Kidney (tissue), 13 donors: ENCODE measurements at regions not wholly inside any gene's neighbourhood (a gene's known extent, or its start where the extent isn't known, plus 50 kb on each side); places are given as distances from the start of the nearest gene placed in this dataset.
"Not testable (repeated sequence)": the region's sequence is repeated elsewhere in the genome, so short reads cannot be mapped to it uniquely, and the experiment has no call there.

ENCODE experiments used
- DNase-seq, 5 donors: peaks; one replicate each; pipeline ENCODE4 v3.0.0-alpha.2; 2013 to 2020
- FAIRE-seq: peaks from 2 replicates; lab custom pipeline; 2012; peaks lifted over from hg19 to GRCh38; lab: Jason Lieb, UNC
- H3K27ac ChIP-seq, 2 donors: one replicate each; pipeline ENCODE4 v1.7.0; 2013; ENCODE audit warnings: low read depth in 2 of 2, low read length in 2 of 2, inconsistent platforms in 1 of 2
- H3K27me3 ChIP-seq: one replicate; pipeline ENCODE4 v1.7.1; 2013; ENCODE audit warnings: low read length, inconsistent platforms; ENCODE audit not compliant: control insufficient read depth, insufficient read depth
- H3K36me3 ChIP-seq, 3 donors: one replicate each; pipeline versions ENCODE4 v1.7.0 to v1.7.1; 2013; ENCODE audit warnings: low read length in 3 of 3, control low read depth in 1 of 3, inconsistent platforms in 1 of 3; ENCODE audit not compliant: insufficient read depth in 3 of 3, control insufficient read depth in 2 of 3
- H3K4me1 ChIP-seq, 3 donors: one replicate each; pipeline versions ENCODE4 v1.7.0 to v1.7.1; 2013; ENCODE audit warnings: low read length in 3 of 3, inconsistent platforms in 1 of 3, low read depth in 1 of 3; ENCODE audit not compliant: control insufficient read depth in 2 of 3, insufficient read depth in 2 of 3
- H3K4me3 ChIP-seq, 3 donors: one replicate each; pipeline versions ENCODE4 v1.7.0 to v1.8.1; 2013; ENCODE audit warnings: low read length in 3 of 3, control low read depth in 1 of 3, inconsistent platforms in 1 of 3
- H3K9ac ChIP-seq, 3 donors: one replicate each; pipeline versions ENCODE4 v1.7.0 to v1.7.1; 2013; ENCODE audit warnings: low read length in 3 of 3, control low read depth in 1 of 3, inconsistent platforms in 1 of 3
- H3K9me3 ChIP-seq, 3 donors: one replicate each; pipeline versions ENCODE4 v1.7.0 to v1.7.1; 2013; ENCODE audit warnings: low read length in 3 of 3, control low read depth in 1 of 3, inconsistent platforms in 1 of 3; ENCODE audit not compliant: control insufficient read depth in 2 of 3, insufficient read depth in 1 of 3
- intact Hi-C: fragments of 100-400 bp; cut with DNase I; formaldehyde crosslinking; loops from one replicate; pipeline ENCODE4 v1.11.1; 2022
- TF ChIP-seq, protein P1 (sequence below): IDR thresholded peaks from 3 replicates; pipeline ENCODE4 v1.5.1; 2012; ENCODE audit warnings: mild to moderate bottlenecking, moderate library complexity, borderline replicate concordance; ENCODE audit not compliant: insufficient read depth; ENCODE audit errors: extremely low read depth
- donor health status: control.
- donor health status: control.
- donor health status: control.
- donor health status: control.
- donor health status: control.
- donor health status: DM: yes; HTN: yes; CAD: no.
- donor health status: Normal renal cell carcinoma (clear cell type).

GRCh38 chrX:110512341-110512740 is 153.7 kb downstream of the RTL9 start:
- DNase-seq (no peak), FAIRE-seq (no peak)
- TF ChIP-seq, protein P1, sequence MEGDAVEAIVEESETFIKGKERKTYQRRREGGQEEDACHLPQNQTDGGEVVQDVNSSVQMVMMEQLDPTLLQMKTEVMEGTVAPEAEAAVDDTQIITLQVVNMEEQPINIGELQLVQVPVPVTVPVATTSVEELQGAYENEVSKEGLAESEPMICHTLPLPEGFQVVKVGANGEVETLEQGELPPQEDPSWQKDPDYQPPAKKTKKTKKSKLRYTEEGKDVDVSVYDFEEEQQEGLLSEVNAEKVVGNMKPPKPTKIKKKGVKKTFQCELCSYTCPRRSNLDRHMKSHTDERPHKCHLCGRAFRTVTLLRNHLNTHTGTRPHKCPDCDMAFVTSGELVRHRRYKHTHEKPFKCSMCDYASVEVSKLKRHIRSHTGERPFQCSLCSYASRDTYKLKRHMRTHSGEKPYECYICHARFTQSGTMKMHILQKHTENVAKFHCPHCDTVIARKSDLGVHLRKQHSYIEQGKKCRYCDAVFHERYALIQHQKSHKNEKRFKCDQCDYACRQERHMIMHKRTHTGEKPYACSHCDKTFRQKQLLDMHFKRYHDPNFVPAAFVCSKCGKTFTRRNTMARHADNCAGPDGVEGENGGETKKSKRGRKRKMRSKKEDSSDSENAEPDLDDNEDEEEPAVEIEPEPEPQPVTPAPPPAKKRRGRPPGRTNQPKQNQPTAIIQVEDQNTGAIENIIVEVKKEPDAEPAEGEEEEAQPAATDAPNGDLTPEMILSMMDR, result no peak
- H3K36me3 ChIP-seq, result no peaks in the 10 kb centered on the region
- H3K9me3 ChIP-seq, result no peaks in the 10 kb centered on the region
- no peak overlapping the region for H3K27ac ChIP-seq
- intact Hi-C loops, result no loop called here
- H3K4me1 ChIP-seq, result no peaks in the 10 kb centered on the region
- no peak overlapping the region for H3K9ac ChIP-seq
- no peak overlapping the region for H3K4me3 ChIP-seq
- peaks cover 3% of the 10 kb centered on the region for H3K27me3 ChIP-seq

DNA sequence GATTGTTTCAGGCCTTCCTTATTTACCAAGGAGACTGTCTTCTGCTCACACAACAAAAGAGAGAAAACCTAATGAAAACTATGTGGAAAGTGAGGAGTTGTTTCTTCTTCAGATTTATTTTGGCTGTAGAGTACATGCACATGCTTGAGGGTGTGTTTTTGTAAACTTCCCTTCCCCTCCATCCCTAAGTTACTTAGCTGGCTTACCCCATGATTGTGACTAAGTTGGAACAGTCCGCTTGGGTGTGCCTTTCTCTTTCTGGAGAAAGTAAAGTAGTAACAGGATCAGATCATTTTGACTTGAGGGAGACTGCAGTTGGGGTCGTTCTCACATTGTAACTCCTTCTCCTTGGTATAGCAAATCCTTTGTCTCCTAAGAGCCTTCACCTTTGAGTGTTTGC is 155.9 kb downstream of the RTL9 start:
- Histone ChIP-seq H3K9ac (no peak overlapping the region), H3K27ac (no peak overlapping the region), H3K36me3 (no peaks in the 10 kb centered on the region), H3K4me1 (no peaks in the 10 kb centered on the region), H3K4me3 (no peak overlapping the region), H3K27me3 (peaks cover 3% of the 10 kb centered on the region), H3K9me3 (no peaks in the 10 kb centered on the region)
- FAIRE-seq, result no peak
- DNase-seq, result no peak
- TF ChIP-seq, protein P1, result no peak
- intact Hi-C loops, result no loop called here

GRCh38 chrX:110519501-110519900 is 160.9 kb downstream of the RTL9 start:
- FAIRE-seq (no peak), DNase-seq (peak in 1 of 5 donors; percentile 37)
- Histone ChIP-seq H3K4me3 (no peak overlapping the region), H3K27ac (no peak overlapping the region), H3K9me3 (no peaks in the 10 kb centered on the region), H3K4me1 (no peaks in the 10 kb centered on the region), H3K27me3 (no peaks in the 10 kb centered on the region), H3K9ac (no peak overlapping the region), H3K36me3 (no peaks in the 10 kb centered on the region)
- TF ChIP-seq, protein P1, result no peak
- intact Hi-C loops, result no loop called here

GRCh38 chrX:110519906-110520452 is 161.3 kb downstream of the RTL9 start:
- Histone ChIP-seq H3K9ac (no peak overlapping the region), H3K9me3 (no peaks in the 10 kb centered on the region), H3K4me3 (no peak overlapping the region), H3K27me3 (no peaks in the 10 kb centered on the region), H3K27ac (no peak overlapping the region), H3K4me1 (no peaks in the 10 kb centered on the region), H3K36me3 (no peaks in the 10 kb centered on the region)
- TF ChIP-seq, protein P1, result no peak
- FAIRE-seq, result no peak
- DNase-seq, result no peak
- intact Hi-C loops, result no loop called here

GRCh38 chrX:110520652-110521051 is 162.0 kb downstream of the RTL9 start:
- DNase-seq, H3K9ac ChIP-seq, H3K27ac ChIP-seq, H3K4me1 ChIP-seq, H3K27me3 ChIP-seq, FAIRE-seq, H3K36me3 ChIP-seq, intact Hi-C loops, H3K4me3 ChIP-seq, H3K9me3 ChIP-seq: not testable (repeated sequence)
